HG03175 (cell line): ENCODE measurements at regions not wholly inside any gene's neighbourhood (a gene's known extent, or its start where the extent isn't known, plus 50 kb on each side); places are given as distances from the start of the nearest gene placed in this dataset.
"Not testable (repeated sequence)": the region's sequence is repeated elsewhere in the genome, so short reads cannot be mapped to it uniquely, and the experiment has no call there.

ENCODE experiments used
- ATAC-seq: cut with Tn5 transposase; IDR thresholded peaks from one replicate; pipeline ENCODE4 v1.9.1; 2021; ENCODE audit warnings: mild to moderate bottlenecking, moderate library complexity; ENCODE audit not compliant: unreplicated experiment

DNA sequence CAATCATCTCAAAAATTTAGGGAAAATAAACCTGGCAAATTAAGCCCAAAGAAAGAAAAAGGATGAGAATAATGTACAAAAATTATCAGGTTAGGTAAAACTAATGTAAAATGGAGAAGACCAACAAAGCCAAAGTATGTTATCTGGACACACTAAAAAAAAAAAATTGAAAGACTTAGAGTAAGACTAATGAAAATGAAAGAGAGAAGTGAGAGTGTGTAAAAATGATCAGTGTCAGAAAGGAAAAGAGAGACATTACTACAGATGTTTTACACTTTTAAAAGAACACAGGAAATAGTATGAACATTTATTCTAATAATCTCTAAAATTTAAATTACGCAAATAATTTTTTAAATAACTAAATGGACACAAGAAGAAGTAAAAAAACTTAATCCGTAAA, 573.3 kb upstream of the NR2F2 start:
- ATAC-seq = no peak

DNA sequence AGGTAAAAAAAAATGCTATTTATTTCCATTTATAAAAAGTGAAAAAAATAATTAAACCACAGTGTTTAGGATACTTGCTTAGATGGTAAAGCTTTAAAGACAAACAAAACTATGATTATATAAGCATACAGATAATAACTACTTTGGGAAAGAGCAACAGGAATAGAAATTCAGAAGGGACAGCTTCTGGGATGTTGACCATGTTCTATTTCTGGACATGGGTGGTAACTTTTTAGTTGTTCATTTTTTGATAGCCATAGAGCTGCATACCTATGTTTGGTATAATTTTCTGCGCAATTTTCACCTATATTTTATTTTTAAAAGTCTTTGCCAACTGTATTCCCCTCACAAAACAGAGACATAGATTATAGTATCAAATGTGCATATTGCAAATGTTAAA, 572.0 kb upstream of the NR2F2 start:
- no peak for ATAC-seq

DNA sequence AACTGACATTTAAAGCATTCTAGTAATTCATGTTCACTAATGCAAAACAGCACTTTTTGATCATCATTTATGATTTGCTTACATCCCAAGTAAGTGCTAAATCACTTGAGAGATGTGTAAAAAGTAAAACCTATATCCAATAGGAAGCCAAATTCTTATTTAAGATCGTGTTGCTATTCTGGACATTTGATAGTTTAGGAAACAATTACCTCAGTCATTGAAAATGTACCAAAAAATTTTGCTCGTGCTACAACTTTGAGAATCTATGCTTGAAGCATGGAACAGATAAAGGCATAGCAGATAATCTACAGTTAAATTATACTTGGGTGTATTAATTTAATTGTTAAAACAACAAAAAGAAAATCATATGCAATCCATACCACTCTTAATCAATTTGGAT, 571.6 kb upstream of the NR2F2 start:
- no peak for ATAC-seq

DNA sequence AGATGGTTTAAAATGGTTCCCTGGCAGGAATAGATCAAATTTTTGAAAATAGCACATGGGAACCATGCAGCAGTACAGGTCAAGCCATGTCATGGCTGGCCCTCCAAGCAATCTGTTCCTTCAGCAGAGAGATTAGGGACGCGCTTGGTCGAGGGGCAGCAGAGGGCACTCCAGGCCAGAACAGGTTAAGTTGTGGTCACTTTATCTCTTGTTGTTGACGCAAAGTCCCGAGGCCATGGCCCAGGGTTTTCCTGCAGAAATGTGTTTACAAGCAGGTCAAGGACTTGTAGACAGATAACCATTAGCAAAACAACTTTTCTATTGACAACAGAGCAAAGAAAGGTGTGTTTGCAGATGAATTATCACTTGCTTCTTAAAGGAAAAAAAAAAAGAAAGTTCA, 570.0 kb upstream of the NR2F2 start:
- ATAC-seq = no peak

DNA sequence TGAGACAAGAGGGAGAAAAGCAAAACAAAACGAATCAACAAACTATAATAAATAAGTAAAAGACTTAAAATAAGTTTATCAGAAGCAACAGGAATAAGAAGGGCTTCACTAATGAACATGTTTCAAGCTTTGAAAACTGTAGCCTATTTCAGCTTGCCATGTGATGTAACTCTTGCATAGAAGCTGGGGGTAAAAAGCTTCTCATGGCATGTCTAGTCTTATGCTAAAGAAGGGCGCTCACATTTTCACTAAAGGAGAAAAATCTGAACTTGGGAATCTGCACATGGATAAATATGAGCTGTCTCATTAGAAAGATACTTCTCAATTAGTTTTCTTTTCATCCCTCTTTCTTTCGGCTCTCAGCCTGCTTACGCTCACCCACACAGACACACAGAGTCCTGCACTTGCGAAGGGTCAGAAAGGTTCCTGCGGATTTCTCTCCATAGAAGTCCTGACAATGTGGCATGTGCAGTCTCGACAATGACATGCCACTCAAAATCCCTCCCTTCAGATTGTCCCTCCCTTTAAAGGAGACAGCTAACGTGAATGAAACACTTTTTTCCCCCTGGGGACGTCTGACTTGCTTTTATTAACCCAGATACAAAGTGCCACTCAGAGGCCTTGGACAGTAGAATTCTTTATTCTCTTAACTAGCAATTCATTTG, 568.9 kb upstream of the NR2F2 start:
- ATAC-seq = no peak

DNA sequence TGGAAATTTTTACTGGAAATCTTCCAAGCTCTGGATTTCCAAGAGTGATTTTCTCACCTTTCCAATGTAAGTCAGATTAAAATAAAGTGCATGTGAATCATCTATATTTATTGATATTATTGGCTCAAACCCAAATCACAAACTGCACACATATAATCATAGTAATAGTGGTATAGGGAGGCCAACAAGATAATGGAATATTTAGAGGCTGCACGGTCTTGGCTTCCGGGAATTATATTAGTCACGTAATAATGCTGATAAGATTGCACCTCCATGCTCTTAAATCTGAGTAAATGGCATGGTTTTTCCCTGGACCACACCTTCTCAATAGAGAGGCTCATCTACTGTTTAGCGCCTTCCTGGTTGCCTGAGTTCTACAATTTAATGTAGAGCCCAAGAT, 567.1 kb upstream of the NR2F2 start:
- no peak for ATAC-seq

DNA sequence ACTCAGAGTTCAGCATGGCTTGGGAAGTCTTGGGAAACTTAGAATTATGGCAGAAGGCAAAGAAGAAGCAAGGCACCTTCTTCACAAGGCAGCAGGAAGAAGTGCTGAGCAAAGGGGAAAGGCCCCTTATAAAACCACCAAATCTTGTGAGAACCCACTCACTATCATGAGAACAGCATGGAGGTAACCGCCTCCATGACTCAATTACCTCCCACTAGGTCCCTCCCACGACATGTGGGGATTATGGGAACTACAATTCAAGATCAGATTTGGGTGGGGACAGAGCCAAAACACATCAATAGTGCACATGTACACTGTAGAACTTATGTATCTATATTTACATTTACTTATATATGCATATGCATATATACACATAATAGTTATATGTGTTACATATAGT, 565.3 kb upstream of the NR2F2 start:
- ATAC-seq = no peak

DNA sequence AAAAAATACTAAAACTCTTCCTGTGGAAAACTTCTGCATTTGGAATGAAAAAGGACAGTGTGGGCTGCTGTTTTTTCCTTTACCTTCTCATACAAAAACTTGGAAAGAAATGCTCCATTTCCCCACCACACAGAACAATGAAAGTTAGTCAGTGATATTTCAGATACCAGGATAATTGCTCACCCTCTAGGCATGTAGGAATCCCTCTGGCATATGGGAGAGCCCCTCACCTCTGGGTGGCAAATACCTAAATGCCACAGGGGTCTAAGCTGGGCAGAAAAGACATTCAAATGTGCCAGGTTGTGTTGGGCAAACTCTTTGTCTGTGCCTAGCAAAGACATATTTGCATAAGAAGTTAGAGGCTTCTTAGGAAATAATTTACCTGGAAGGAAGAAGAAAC, 560.3 kb upstream of the NR2F2 start:
- ATAC-seq = no peak

DNA sequence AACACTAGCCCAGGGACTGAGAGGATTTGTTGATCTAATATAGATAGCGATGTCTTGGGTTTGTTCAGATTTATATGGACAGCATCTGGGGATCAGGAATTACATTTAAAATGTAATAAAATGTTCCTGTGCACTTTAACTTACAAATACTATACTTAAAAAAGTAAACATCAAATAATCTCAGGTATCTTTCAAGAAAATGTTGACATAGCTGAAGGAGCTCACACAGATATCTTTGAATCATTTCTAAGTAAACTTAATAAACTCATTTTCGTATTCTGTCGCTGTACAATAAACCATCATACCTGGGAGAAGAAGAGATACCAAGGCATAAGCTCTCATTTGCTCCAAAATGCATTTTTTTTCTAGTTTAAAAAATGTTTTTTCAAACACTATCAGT, 557.5 kb upstream of the NR2F2 start:
- ATAC-seq = no peak

DNA sequence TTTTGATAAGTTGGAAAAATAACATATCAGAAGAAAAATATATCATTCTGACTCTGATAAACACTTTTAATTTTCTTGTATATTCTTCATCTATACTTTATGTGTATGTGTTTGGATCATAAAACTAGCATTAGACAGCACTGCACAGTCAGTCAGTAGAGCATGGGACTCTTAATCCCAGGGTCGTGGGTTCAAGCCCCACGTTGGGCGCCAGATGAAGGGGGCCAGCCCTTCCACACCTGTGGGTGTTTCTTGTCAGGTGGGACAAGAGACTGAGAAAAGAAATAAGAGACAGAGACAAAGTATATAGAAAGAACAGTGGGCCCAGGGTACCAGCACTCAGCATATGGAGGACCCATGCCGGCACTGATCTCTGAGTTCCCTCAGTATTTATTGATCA, 546.0 kb upstream of the NR2F2 start:
- no peak for ATAC-seq

DNA sequence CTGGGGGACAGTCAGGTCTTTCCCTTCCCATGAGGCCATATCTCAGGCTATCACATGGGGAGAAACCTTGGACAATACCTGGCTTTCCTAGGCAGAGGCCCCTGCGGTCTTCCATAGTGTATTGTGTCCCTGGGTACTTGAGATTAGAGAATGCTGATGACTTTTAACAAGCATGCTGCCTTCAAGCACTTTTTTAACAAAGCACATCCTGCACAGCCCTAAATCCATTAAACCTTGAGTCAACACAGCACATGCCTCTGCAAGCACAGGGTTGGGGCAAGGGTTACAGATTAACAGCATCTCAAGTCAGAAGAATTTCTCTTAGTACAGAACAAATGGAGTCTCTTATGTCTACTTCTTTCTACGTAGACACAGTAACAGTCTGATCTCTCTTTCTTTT, 545.2 kb upstream of the NR2F2 start:
- ATAC-seq = not testable (repeated sequence)

DNA sequence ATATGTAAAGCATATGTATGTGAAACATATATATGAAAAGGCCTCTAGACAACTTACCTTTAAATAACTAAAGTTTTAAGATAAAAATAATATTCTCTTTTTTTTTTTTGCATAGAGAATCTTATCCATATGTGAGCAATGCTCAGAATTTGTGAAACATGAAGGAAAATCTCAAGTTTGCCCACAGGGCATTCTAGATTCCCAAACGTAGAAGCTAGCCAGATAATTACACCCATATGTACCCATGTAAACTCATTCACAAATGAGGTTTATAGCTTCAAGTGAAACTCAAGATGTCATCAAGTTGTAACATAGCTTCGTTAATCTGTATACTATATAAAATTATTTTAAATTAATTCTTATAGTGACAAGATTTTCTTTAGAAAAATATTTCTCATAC, 537.3 kb upstream of the NR2F2 start:
- ATAC-seq = no peak

DNA sequence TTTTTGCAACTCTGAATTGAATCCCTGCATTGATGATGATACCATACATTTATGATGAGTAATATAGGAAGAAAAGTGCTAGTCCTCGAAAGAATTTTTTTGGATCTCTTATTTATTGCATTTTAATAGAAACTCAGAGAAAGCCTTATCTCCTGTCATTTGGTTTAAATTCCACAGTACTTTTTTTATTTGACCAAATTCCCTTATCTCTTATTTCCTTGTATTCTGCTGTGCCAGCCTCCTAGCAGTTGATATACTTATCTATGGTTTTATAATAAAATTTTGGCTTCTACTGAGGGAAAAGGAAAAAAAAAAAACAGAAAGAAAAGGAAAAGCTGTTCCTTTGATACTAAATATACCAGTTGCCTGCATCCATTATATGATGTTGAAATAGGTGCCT, 535.1 kb upstream of the NR2F2 start:
- no peak for ATAC-seq

DNA sequence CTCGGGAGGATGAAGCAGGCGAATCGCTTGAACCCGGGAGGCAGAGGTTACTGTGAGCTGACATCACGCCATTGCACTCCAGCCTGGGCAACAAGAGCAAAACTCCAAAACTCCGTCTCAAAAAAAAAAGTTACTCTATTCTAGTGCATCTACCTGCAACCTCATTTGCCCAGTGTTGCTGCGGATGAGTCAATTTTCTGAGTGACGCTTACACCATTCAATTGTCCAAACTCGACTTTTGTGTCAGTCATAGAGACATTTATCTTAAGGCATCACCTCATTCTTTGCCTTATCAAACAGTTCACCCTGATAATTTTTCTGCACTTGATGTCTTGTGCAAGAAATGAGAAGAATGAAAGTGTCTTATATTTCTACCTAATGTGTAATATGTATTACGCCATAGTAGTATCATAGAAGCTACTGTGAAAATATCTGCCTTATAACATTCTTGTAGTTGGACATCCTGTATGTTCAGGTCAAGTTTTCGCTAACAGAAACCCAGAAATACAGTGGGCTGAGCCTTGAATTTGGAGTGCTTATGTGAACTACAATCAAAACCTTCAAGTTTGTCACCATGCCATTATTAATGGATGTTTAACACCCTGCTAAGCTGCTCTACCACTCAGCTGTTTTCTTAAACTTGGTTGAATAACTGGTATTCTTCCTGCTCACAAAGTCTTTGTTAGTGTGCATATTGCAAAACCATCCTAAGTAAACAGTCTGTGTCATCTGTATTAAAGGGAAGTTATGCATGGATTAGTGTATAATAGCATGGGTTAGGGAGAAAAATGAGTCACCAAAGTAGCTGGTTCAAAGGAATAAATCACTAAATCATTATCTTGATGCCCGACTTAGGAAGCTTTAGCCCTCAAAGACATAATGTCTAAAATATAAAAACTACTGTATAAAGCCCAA, 531.0 kb upstream of the NR2F2 start:
- no peak for ATAC-seq

DNA sequence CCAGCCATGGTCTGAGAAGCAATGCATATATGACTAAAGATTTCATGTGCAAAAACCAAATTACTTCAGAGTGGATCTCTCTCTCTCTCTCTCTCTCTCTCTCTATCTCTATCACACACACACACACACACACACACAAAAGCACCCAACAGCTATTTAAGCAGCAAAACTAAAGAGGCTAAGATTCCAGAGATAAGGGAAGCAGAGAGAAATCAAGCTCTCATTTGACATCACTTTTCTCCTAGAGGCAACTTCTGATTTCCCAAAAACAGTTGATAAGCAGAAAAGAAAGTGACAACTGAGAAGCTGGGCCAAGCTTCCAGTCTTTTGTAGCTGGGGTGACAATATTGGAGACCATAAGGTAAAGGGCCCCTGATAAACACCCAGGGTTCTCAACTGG, 526.0 kb upstream of the NR2F2 start:
- no peak for ATAC-seq

DNA sequence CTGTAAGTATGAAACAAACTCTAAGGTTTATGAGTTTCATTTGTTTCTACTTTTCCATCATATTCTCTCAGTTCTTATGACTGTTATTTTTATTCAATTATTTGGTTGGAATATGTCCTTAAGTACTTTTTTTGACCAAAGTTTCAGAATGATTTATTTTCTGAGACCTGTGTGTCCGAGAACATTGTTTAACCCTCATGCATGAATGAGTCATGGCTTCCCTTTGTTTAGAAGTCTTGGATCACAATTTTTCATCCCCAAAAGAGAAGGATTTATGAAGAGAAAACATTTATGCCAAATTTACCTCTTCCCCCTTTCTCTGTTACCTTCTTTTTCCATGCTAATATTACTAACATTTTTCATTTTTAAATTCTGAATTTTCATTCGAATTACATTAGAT, 518.0 kb upstream of the NR2F2 start:
- no peak for ATAC-seq

DNA sequence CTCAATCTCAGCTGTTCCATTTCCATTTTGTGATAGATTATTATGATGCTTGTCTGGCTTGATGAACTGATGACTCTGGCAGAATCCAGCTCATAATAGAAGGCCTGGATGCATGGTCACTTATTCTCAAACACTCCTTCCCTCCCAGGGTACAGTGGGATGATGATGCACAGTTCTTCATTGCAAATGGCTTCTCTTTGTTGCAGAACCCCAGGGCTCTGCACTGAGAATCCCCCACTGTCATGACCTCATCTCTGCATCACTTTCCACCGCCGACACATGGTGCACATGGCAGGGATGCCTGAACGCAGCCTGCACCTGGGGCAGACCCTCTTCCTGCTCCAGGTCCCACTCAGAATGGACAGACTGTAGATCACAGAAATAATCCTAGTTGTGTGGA, 515.6 kb upstream of the NR2F2 start:
- ATAC-seq = no peak

DNA sequence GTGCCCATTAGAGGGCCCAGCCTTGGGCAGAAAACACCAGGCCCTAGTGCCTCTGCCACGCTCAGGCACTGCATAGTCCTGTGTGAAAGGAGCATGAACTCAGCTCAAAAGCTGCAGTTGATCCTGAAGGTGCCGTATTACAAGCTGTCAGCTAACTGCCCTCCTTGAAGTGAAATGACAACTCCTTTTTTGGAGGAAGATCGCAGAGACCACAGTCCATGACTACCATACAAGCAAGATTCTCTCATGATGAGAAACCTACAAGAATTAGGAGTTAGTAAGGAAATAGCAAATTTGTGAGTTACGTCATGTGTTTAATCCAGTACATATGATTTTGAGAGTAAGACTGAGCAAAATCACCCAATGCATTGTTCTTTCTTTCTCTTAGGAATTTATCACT, 513.9 kb upstream of the NR2F2 start:
- no peak for ATAC-seq

DNA sequence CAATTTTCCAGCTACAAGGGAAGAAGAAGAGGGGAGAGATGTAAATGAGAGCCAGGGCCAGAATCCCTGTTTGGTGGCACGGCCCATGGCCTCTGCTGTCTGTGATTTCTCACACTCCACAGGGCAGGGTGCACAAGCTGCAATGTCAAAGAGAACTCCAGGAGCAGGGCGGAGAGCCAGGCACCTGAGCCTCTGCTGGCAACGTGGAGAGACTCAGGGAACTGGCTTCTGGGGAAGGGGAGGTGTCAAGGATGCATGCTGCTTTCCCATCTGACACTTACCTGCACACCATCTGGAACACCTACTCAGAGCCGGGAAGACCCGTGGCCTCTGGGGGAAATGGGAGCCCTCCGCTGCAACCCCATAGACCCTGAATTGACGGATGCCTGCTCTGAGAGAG, 507.5 kb upstream of the NR2F2 start:
- no peak for ATAC-seq

DNA sequence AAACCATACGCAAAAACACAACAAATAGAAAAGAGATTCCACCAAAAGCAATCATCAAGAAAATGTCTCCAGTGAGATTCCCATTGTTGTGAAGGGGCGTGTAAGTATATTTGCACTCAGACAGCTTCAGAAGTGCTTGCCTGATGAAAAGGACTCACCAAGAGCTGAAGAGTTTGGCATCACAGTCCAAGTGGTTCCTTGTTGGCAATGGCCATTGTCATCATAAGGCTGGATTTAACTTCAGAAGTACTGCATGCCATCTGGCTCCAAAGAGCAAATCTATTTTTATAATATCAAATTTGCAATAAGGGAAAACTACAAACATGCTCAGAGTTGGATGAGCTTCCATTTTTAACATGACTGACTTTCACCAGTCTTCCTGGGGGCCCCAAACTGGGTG, 505.3 kb upstream of the NR2F2 start:
- no peak for ATAC-seq

DNA sequence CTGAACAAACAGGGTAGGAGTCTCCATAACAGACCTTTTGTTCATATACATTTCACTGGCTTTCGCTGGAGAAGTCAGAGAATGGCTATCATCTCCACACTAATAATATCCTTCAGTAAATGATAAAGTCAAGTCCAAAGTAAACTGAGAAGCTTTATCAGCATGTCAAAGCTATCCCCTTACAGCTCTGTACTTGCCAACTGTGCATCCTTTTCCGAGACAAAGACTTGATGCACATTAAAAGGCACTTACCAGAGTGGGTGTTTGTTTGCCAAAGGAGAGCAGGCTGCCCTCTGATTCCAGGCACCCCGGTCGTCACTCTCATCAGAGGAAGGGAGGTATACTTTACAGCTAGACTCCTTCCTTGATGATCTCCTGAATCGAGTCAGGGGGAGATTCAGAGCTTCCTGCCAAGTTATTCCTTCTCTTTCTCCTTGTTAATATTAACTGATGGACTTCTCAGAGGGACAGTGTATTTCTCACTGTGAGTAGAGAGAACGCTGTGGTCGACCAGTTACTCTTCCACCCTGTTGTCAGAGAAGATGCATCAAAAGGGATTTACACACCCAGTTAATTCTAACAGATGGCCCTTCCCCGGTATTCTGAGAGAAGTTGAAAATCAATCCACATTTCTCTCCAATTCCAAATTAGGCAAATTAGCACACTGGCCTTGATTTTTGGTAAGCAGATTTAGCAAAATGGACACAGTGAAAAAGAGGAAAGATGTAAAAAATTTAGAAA, 504.7 kb upstream of the NR2F2 start:
- no peak for ATAC-seq
